ENCODE measurements at regions not wholly inside any gene's neighbourhood (a gene's known extent, or its start where the extent isn't known, plus 50 kb on each side); places are given as distances from the start of the nearest gene placed in this dataset.

- Histone ChIP-seq H3K9me3 (ENCODE audit: control insufficient read depth, low read depth, low read length) (no peaks in the 10 kb centered on the region), H3K18ac (ENCODE audit: insufficient read length, low read depth, low read length) (no peak overlapping the region), H2BK20ac (ENCODE audit: low read depth, low read length, poor library complexity, severe bottlenecking) (no peak overlapping the region), H3K4ac (ENCODE audit: low read depth, low read length) (no peak overlapping the region), H3K79me1 (ENCODE audit: insufficient read depth, low read depth, low read length, poor library complexity, severe bottlenecking) (no peaks in the 10 kb centered on the region), H3K27ac (ENCODE audit: insufficient read length, low read depth, low read length) (no peak overlapping the region), H3K27me3 (ENCODE audit: insufficient read depth, low read length) (no peaks in the 10 kb centered on the region), H2BK15ac (ENCODE audit: low read depth, low read length) (no peak overlapping the region), H2BK12ac (ENCODE audit: insufficient read length, low read depth, low read length) (no peak overlapping the region), H2AK5ac (ENCODE audit: insufficient read length, low read length) (no peak overlapping the region), H3K79me2 (ENCODE audit: insufficient read depth, low read length) (no peaks in the 10 kb centered on the region), H2AFZ (ENCODE audit: low read length) (no peak overlapping the region), H2BK5ac (ENCODE audit: insufficient read length, low read length) (no peak overlapping the region), H4K91ac (ENCODE audit: insufficient read length, low read depth, low read length) (no peak overlapping the region), H3K23me2 (ENCODE audit: insufficient read length, low read depth, low read length, poor library complexity, severe bottlenecking) (no peaks in the 10 kb centered on the region), H3K14ac (ENCODE audit: insufficient read depth, low read length) (no peak overlapping the region), H3K23ac (ENCODE audit: insufficient read length, low read depth, low read length) (no peak overlapping the region), H3K4me1 (ENCODE audit: insufficient read depth, low read length) (no peaks in the 10 kb centered on the region), H4K8ac (replicated peaks; ENCODE audit: insufficient read length, low read depth, low read length) (no peak overlapping the region), H4K20me1 (ENCODE audit: control insufficient read depth, insufficient read depth, insufficient read length) (no peaks in the 10 kb centered on the region), H3K4me2 (ENCODE audit: insufficient read depth, insufficient read length, low read length) (no peak overlapping the region), H4K5ac (ENCODE audit: insufficient read length, low read depth, low read length) (no peak overlapping the region), H3K9ac (ENCODE audit: extremely low read depth, insufficient read length, low read length) (no peak overlapping the region), H2BK120ac (ENCODE audit: low read depth, low read length, poor library complexity, severe bottlenecking) (no peak overlapping the region), H3T11ph (ENCODE audit: low read length) (no peak overlapping the region), H3K56ac (ENCODE audit: insufficient read length, low read depth, low read length) (no peak overlapping the region)
- peaks cover 0 to 5% (median 0%) of the 10 kb centered on the region in 3 experiments; a peak in 2 of 7 replicates for H3K36me3 Mint-ChIP-seq (ENCODE audit: insufficient read depth in 1 of 3, low read depth in 3 of 3)
- H3K27me3 Mint-ChIP-seq (ENCODE audit: low read depth) = peaks cover 6% of the 10 kb centered on the region
- H3K9me3 Mint-ChIP-seq = peaks cover under 1 to 8% of the 10 kb centered on the region in 2 experiments
- H3K27ac Mint-ChIP-seq = no peak overlapping the region
- no peak overlapping the region for H3K4me3 Mint-ChIP-seq
- DNase-seq = no peak
- WGBS (ENCODE audit: extremely low coverage, insufficient read length, low lambda C conversion rate) = no CpG with 5 or more reads among the region's 17 CpGs
- no peak for TF ChIP-seq CTCF (conservative IDR thresholded peaks at IDR 0.05)
- no peaks in the 10 kb centered on the region for H3K4me1 Mint-ChIP-seq
Observed at GRCh38 chr5:135264451-135265440, 134.3 kb downstream of the MACROH2A1 start.
